GM18951 (cell line): ENCODE measurements at regions not wholly inside any gene's neighbourhood (a gene's known extent, or its start where the extent isn't known, plus 50 kb on each side); places are given as distances from the start of the nearest gene placed in this dataset.

Source experiments
- POLR2A ChIP-seq: IDR thresholded peaks from 4 replicates; pipeline ENCODE4 v1.6.1; 2011; ENCODE audit warnings: mild to moderate bottlenecking; ENCODE audit not compliant: insufficient read length, insufficient read depth; ENCODE audit errors: extremely low read depth
- in situ Hi-C: fragments of 300-500 bp; cut with MboI; formaldehyde crosslinking; loops from one replicate; pipeline ENCODE4 v1.12.0; 2022; ENCODE audit warnings: low sequenced_read_pairs, mixed read lengths, inconsistent platforms; ENCODE audit not compliant: unreplicated experiment

GRCh38 chr20:60204601-60205000 is 246.4 kb downstream of the CDH26 start:
- in situ Hi-C loops, result loop anchor here (25.0 kb wide), 1 partner anchor 1683 kb away; no protein-coding TSS in a partner anchor
- no peak for TF ChIP-seq POLR2A

GRCh38 chr20:60206259-60206658 is 248.0 kb downstream of the CDH26 start:
- TF ChIP-seq POLR2A, result no peak
- in situ Hi-C loops, result loop anchor here (25.0 kb wide), 1 partner anchor 1681 kb away; no protein-coding TSS in a partner anchor

- no peak for TF ChIP-seq POLR2A
- in situ Hi-C loops, result loop anchor here (25.0 kb wide), 1 partner anchor 1678 kb away; no protein-coding TSS in a partner anchor
Measured at GRCh38 chr20:60209048-60209447, 250.8 kb downstream of the CDH26 start.

GRCh38 chr20:60210779-60211617 is 252.8 kb downstream of the CDH26 start:
- in situ Hi-C loops, result loop anchor here (25.0 kb wide), 1 partner anchor 1676 kb away; no protein-coding TSS in a partner anchor
- no peak for TF ChIP-seq POLR2A

GRCh38 chr20:60211618-60212463 is 253.6 kb downstream of the CDH26 start:
- in situ Hi-C loops, result loop anchor here (25.0 kb wide), 1 partner anchor 1675 kb away; no protein-coding TSS in a partner anchor
- no peak for TF ChIP-seq POLR2A

GRCh38 chr20:60212695-60213094 is 254.5 kb downstream of the CDH26 start:
- no peak for TF ChIP-seq POLR2A
- in situ Hi-C loops, result loop anchor here (25.0 kb wide), 1 partner anchor 1675 kb away; no protein-coding TSS in a partner anchor

GRCh38 chr20:60213126-60213893 is 255.1 kb downstream of the CDH26 start:
- in situ Hi-C loops, result loop anchor here (25.0 kb wide), 1 partner anchor 1674 kb away; no protein-coding TSS in a partner anchor

GRCh38 chr20:60214901-60215815 is 256.9 kb downstream of the CDH26 start:
- no peak for TF ChIP-seq POLR2A
- in situ Hi-C loops, result loop anchor here (25.0 kb wide), 1 partner anchor 1672 kb away; no protein-coding TSS in a partner anchor

More at GRCh38 chr20:60213126-60213893, 255.1 kb downstream of the CDH26 start:
- TF ChIP-seq POLR2A, result no peak

- in situ Hi-C loops, result loop anchor here (25.0 kb wide), 1 partner anchor 1671 kb away; no protein-coding TSS in a partner anchor
- TF ChIP-seq POLR2A, result no peak
Measured at GRCh38 chr20:60215816-60216730, 257.9 kb downstream of the CDH26 start.

- TF ChIP-seq POLR2A, result no peak
- in situ Hi-C loops, result loop anchor here (25.0 kb wide), 1 partner anchor 1668 kb away; no protein-coding TSS in a partner anchor
Measured at GRCh38 chr20:60219231-60219630, 261.0 kb downstream of the CDH26 start.
